ENCODE measurements at regions not wholly inside any gene's neighbourhood (a gene's known extent, or its start where the extent isn't known, plus 50 kb on each side); places are given as distances from the start of the nearest gene placed in this dataset.

DNA sequence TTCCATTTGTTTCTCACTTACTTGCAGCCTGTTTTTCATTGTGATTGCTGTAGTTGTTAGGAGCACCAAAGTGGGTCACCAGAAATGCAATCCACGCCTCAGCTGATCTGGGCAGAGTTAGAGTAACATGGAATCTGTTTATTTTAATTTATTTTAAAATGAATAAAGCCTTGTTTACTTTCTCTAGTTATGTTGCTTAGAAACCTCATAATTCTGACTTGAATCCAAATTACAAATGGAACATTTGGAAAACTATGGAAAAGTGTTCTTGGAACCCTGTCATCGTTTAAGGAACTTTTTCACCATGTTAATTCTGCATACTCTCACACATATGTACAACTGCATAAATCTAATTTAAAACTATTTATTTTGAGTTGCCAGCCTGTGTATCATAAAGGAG lies 92.2 kb upstream of the DAAM1 start:
- RAD21 ChIA-PET (ENCODE audit: unreplicated experiment) = no interaction called here
- ATAC-seq = no peak
- TF ChIP-seq ZNF207 (IDR thresholded peaks at IDR 0.05; ENCODE audit: borderline replicate concordance) = no peak
- no peak for TF ChIP-seq YY1 (IDR thresholded peaks at IDR 0.05; ENCODE audit: low read depth, low read length)
- no peak for TF ChIP-seq EP300 (IDR thresholded peaks at IDR 0.05; ENCODE audit: borderline replicate concordance in 1 of 2, control insufficient read depth in 1 of 2, low read depth in 2 of 2, low read length in 2 of 2)
- TF ChIP-seq SUZ12 (IDR thresholded peaks at IDR 0.05; ENCODE audit: unreplicated experiment) = no peak
- no peak for TF ChIP-seq ETV6 (conservative IDR thresholded peaks at IDR 0.05 in 1 of 2, IDR thresholded peaks at IDR 0.05 in 1 of 2; ENCODE audit: borderline replicate concordance in 1 of 2, low read depth in 1 of 2)
- no peak for TF ChIP-seq MAX (IDR thresholded peaks at IDR 0.05; ENCODE audit: low read depth, low read length)
- TF ChIP-seq NBN (IDR thresholded peaks at IDR 0.05) = no peak
- no peak for TF ChIP-seq ZNF274 (IDR thresholded peaks at IDR 0.05; ENCODE audit: insufficient read depth, insufficient read length)
- TF ChIP-seq, protein P1, sequence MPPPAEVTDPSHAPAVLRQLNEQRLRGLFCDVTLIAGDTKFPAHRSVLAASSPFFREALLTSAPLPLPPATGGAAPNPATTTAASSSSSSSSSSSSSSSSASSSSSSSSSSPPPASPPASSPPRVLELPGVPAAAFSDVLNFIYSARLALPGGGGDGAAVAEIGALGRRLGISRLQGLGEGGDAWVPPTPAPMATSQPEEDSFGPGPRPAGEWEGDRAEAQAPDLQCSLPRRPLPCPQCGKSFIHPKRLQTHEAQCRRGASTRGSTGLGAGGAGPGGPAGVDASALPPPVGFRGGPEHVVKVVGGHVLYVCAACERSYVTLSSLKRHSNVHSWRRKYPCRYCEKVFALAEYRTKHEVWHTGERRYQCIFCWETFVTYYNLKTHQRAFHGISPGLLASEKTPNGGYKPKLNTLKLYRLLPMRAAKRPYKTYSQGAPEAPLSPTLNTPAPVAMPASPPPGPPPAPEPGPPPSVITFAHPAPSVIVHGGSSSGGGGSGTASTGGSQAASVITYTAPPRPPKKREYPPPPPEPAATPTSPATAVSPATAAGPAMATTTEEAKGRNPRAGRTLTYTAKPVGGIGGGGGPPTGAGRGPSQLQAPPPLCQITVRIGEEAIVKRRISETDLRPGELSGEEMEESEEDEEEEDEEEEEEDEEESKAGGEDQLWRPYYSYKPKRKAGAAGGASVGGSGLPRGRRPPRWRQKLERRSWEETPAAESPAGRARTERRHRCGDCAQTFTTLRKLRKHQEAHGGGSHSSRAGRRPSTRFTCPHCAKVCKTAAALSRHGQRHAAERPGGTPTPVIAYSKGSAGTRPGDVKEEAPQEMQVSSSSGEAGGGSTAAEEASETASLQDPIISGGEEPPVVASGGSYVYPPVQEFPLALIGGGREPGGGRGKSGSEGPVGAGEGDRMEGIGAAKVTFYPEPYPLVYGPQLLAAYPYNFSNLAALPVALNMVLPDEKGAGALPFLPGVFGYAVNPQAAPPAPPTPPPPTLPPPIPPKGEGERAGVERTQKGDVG (CRISPR knock-in tag; IDR thresholded peaks at IDR 0.05) = no peak
- TF ChIP-seq ELK1 (IDR thresholded peaks at IDR 0.05; ENCODE audit: low read depth, low read length) = no peak
- TF ChIP-seq MTA2 (IDR thresholded peaks at IDR 0.05; ENCODE audit: low read depth) = no peak
- TF ChIP-seq SUPT20H (IDR thresholded peaks at IDR 0.05; ENCODE audit: borderline replicate concordance, control insufficient read depth, low read depth, low read length) = no peak
- no peak for TF ChIP-seq STAT3 (IDR thresholded peaks at IDR 0.05; ENCODE audit: low read depth, low read length)
- TF ChIP-seq CHD4 (IDR thresholded peaks at IDR 0.05) = no peak
- TF ChIP-seq RFX5 (IDR thresholded peaks at IDR 0.05; ENCODE audit: low read depth, low read length) = no peak
- no peak for TF ChIP-seq PAX8 (IDR thresholded peaks at IDR 0.05)
- TF ChIP-seq IRF4 (IDR thresholded peaks at IDR 0.05; ENCODE audit: low read depth, low read length) = no peak
- SMC1A ChIA-PET (ENCODE audit: uncharacterized antibody, unreplicated experiment) = no interaction called here
- H3K4me2 ChIP-seq (ENCODE audit: control insufficient read depth, insufficient read depth) = no peak overlapping the region
- intact Hi-C loops (cut with micrococcal nuclease; ENCODE audit: unreplicated experiment) = no loop called here
- in situ Hi-C loops (cut with MboI) = no loop called here
- no peaks in the 10 kb centered on the region for H4K20me1 ChIP-seq (ENCODE audit: control insufficient read depth, insufficient read depth)
- DNase-seq (ENCODE audit: low read depth, low spot score) = no peak
- H3K4me3 ChIP-seq = no peak overlapping the region
- FAIRE-seq = no peak
- H3K27ac ChIP-seq (ENCODE audit: control insufficient read depth, insufficient read depth) = no peak overlapping the region
- BruUV-seq (replicated peaks) = no TSS peak
- POLR2A ChIA-PET = no interaction called here
- no peak overlapping the region for H3K9ac ChIP-seq (ENCODE audit: control insufficient read depth, insufficient read depth, low read length)
- no peaks in the 10 kb centered on the region for H3K79me2 ChIP-seq (ENCODE audit: control insufficient read depth, insufficient read depth, low read length)
- H3K36me3 ChIP-seq (ENCODE audit: control insufficient read depth in 2 of 2, insufficient read depth in 2 of 2, low read length in 1 of 2) = no peaks in the 10 kb centered on the region
- CTCF ChIA-PET = interaction anchor here (1.0 kb wide), 1 partner anchor 30 kb away, joined by 3 read pairs; no protein-coding TSS in a partner anchor
- H3K4me1 ChIP-seq (ENCODE audit: control insufficient read depth, insufficient read depth, low read length) = no peaks in the 10 kb centered on the region
- no peaks in the 10 kb centered on the region for H3K9me3 ChIP-seq (replicated peaks; ENCODE audit: control insufficient read depth, insufficient read depth, low read length)
- 0% methylated on average over 2 of the region's 2 CpGs for WGBS (ENCODE audit: insufficient coverage, insufficient replicate concordance, low lambda C conversion rate, missing lambda C conversion rate)
- H2AFZ ChIP-seq (ENCODE audit: control insufficient read depth, low read depth, low read length) = no peak overlapping the region
- H3K27me3 ChIP-seq (replicated peaks in 1 of 2; ENCODE audit: control insufficient read depth in 2 of 2, insufficient read depth in 2 of 2, low read length in 1 of 2) = no peaks in the 10 kb centered on the region

Measured in GM12878 (cell line).